Parathyroid adenoma (tissue), 2 donors: ENCODE measurements at regions not wholly inside any gene's neighbourhood (a gene's known extent, or its start where the extent isn't known, plus 50 kb on each side); places are given as distances from the start of the nearest gene placed in this dataset.
A peak's percentile ranks its signal among the peaks of the same experiment; 100 is the strongest.

Experiments
- H2AFZ ChIP-seq: fragments of 300-600 bp; sonication (generic); one replicate; pipeline ENCODE4 v1.7.0; 2017; ENCODE audit warnings: antibody characterized with exemption, mild to moderate bottlenecking
- H3K27ac ChIP-seq: fragments of 300-600 bp; sonication (generic); one replicate; pipeline ENCODE4 v1.7.0; 2017
- H3K27me3 ChIP-seq: fragments of 300-600 bp; sonication (generic); one replicate; pipeline ENCODE4 v1.7.0; 2017; ENCODE audit warnings: low read length; ENCODE audit not compliant: control insufficient read depth, insufficient read depth
- H3K36me3 ChIP-seq: fragments of 300-600 bp; sonication (generic); one replicate; pipeline ENCODE4 v1.7.0; 2017; ENCODE audit warnings: low read length; ENCODE audit not compliant: control insufficient read depth, insufficient read depth
- H3K4me1 ChIP-seq: fragments of 300-600 bp; sonication (generic); one replicate; pipeline ENCODE4 v1.7.0; 2017; ENCODE audit warnings: control low read depth
- H3K4me2 ChIP-seq: fragments of 300-600 bp; sonication (generic); one replicate; pipeline ENCODE4 v1.7.0; 2017; ENCODE audit warnings: low read length
- H3K4me3 ChIP-seq: fragments of 300-600 bp; sonication (generic); one replicate; pipeline ENCODE4 v1.7.0; 2017; ENCODE audit warnings: low read depth, low read length
- H3K79me2 ChIP-seq: fragments of 300-600 bp; sonication (generic); one replicate; pipeline ENCODE4 v1.7.0; 2017; ENCODE audit warnings: control low read depth
- H3K9ac ChIP-seq: fragments of 300-600 bp; sonication (generic); one replicate; pipeline ENCODE4 v1.7.0; 2017; ENCODE audit warnings: mild to moderate bottlenecking
- H3K9me3 ChIP-seq: fragments of 300-600 bp; sonication (generic); one replicate; pipeline ENCODE4 v1.7.0; 2017; ENCODE audit warnings: low read length; ENCODE audit not compliant: control insufficient read depth
- TF ChIP-seq, protein P1 (sequence below): fragments of 300-600 bp; sonication (generic); IDR thresholded peaks from one replicate; pipeline ENCODE4 v1.7.0; 2017; ENCODE audit warnings: antibody characterized with exemption, mild to moderate bottlenecking
- donor health status: primary hyperparathyroidism.

DNA sequence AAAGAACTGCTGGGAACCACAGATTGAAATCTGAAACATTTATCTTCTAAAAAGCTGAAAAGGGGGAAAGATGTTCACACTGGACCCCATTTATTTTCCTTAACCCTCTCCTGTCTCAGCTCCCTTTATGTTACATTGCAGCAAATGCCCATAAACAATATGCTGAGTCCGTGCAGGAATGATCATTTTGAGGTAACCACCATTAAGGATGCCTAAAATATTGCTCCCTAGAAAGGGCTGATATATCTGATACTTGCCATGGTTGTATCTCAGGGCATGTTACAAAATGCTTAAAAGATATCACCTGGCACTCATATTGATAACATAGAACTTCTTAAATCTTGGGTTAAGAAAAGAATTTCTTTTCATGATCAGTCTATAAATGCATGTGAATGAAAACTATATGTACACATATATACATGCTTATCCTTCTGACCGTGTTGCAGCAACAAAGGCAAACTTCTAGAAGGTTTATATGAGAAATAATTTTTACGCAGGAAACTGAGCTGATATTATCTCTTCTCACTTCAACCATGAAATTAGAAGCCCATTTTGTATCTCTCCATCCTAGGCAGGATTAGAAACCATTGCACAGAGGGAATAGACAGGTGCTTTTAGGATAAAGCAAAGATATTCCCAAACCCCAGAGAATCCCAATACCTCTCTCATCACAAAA, 362.7 kb upstream of the SLC30A5 start:
- Histone ChIP-seq H3K9ac (no peak overlapping the region), H2AFZ (peak overlapping the region; percentile 34), H3K9me3 (no peaks in the 10 kb centered on the region), H3K4me3 (no peak overlapping the region), H3K4me2 (peak overlapping the region; percentile 50), H3K4me1 (peaks cover 23% of the 10 kb centered on the region), H3K27me3 (no peaks in the 10 kb centered on the region), H3K79me2 (no peaks in the 10 kb centered on the region), H3K36me3 (no peaks in the 10 kb centered on the region), H3K27ac (peak overlapping the region; percentile 85)
- TF ChIP-seq, protein P1, sequence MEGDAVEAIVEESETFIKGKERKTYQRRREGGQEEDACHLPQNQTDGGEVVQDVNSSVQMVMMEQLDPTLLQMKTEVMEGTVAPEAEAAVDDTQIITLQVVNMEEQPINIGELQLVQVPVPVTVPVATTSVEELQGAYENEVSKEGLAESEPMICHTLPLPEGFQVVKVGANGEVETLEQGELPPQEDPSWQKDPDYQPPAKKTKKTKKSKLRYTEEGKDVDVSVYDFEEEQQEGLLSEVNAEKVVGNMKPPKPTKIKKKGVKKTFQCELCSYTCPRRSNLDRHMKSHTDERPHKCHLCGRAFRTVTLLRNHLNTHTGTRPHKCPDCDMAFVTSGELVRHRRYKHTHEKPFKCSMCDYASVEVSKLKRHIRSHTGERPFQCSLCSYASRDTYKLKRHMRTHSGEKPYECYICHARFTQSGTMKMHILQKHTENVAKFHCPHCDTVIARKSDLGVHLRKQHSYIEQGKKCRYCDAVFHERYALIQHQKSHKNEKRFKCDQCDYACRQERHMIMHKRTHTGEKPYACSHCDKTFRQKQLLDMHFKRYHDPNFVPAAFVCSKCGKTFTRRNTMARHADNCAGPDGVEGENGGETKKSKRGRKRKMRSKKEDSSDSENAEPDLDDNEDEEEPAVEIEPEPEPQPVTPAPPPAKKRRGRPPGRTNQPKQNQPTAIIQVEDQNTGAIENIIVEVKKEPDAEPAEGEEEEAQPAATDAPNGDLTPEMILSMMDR: peak; percentile 2

DNA sequence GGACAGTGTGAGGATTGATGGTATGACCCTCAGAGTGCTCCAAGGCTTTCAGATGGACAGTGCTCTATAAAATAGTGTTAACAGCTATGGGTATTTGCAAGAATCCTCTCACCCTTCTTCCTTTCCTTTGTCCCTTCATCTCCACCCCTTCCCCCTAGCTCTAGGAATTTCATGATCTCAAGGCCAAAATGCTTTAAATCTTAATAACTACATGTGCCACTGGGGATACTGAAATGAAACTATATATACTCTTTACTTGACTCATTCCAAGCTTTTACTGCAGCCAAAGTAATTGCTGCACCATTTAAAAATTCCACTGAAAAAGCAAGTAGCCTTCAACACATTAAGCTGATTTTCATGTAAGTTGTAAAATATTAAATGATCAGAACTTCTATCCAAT, 361.6 kb upstream of the SLC30A5 start:
- Histone ChIP-seq H3K4me1 (peaks cover 31% of the 10 kb centered on the region), H3K4me3 (no peak overlapping the region), H3K4me2 (no peak overlapping the region), H3K36me3 (no peaks in the 10 kb centered on the region), H3K79me2 (no peaks in the 10 kb centered on the region), H3K9ac (no peak overlapping the region), H3K27me3 (no peaks in the 10 kb centered on the region), H3K27ac (no peak overlapping the region), H2AFZ (peak overlapping the region; percentile 41), H3K9me3 (no peaks in the 10 kb centered on the region)
- TF ChIP-seq, protein P1: no peak

DNA sequence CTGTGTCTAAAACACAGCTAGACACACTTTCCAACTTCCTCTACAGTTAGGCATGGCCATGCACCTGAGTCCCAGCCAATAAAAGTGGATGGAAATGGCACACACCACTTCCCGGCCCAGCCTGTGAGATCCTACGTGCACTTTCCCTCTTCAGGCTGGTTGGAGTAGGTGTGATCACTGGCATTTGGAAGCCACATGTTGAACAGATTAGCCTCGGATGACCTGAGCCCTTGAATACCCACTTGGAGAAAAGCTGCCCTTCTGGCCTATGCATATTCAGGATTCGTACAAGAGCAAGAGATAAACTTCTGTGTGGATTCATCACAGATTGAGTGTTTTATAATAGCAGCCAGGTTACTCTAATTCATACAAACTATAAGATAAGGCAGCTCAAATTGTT, 359.0 kb upstream of the SLC30A5 start:
- Histone ChIP-seq H2AFZ (peak overlapping the region; percentile 51), H3K4me1 (peaks cover 50% of the 10 kb centered on the region), H3K9me3 (no peaks in the 10 kb centered on the region), H3K4me3 (no peak overlapping the region), H3K36me3 (no peaks in the 10 kb centered on the region), H3K79me2 (no peaks in the 10 kb centered on the region), H3K4me2 (no peak overlapping the region), H3K9ac (no peak overlapping the region), H3K27ac (no peak overlapping the region), H3K27me3 (no peaks in the 10 kb centered on the region)
- TF ChIP-seq, protein P1: no peak

DNA sequence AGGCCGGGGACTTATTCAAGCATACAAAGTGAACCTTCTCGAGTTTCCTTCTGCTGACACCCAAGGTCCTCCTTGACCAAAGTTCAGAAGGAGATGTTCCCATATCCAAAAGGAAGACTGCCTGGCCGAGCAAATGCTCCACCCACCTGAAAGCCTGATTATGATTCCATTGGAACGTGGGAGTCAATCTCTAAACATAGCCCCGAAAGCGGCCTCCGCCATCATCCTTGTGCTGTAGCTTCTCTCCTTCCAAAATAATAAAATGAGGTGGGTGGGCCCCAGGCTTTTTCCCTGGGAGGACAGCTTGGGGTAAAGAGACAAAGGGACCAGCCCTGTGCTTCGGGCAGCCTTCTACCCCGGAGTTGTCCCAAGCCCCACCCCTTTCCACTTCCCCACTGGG, 355.6 kb upstream of the SLC30A5 start:
- Histone ChIP-seq H3K27ac (peak overlapping the region; percentile 57), H3K36me3 (no peaks in the 10 kb centered on the region), H3K79me2 (no peaks in the 10 kb centered on the region), H3K27me3 (no peaks in the 10 kb centered on the region), H3K9ac (no peak overlapping the region), H3K9me3 (no peaks in the 10 kb centered on the region), H3K4me1 (peaks cover 50% of the 10 kb centered on the region), H3K4me2 (no peak overlapping the region), H3K4me3 (no peak overlapping the region), H2AFZ (peak overlapping the region; percentile 35)
- TF ChIP-seq, protein P1: no peak

DNA sequence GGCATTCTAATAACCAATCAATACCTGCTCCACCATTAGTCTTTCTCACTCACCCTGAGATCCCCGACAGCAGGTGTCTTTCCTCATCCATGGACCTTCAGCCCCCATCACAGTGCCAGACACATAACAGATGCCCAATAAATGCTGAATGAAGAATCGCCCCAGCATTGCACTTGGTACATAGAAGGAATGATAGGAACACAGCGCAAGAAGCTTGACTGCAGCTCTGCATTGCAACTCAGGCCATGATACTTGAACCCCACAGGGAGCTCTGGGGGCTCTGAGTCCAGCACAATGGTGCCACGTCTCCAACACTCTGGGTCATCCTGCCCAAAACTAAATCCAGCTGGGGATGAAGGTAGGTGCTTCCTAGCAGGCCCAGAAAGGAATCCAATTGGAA, 355.0 kb upstream of the SLC30A5 start:
- peak overlapping the region; percentile 57 for H3K27ac ChIP-seq
- no peak overlapping the region for H3K4me3 ChIP-seq
- no peak overlapping the region for H2AFZ ChIP-seq
- no peaks in the 10 kb centered on the region for H3K79me2 ChIP-seq
- no peak overlapping the region for H3K4me2 ChIP-seq
- TF ChIP-seq, protein P1: no peak
- no peaks in the 10 kb centered on the region for H3K36me3 ChIP-seq
- H3K27me3 ChIP-seq: no peaks in the 10 kb centered on the region
- H3K9ac ChIP-seq: no peak overlapping the region
- no peaks in the 10 kb centered on the region for H3K9me3 ChIP-seq
- H3K4me1 ChIP-seq: peaks cover 55% of the 10 kb centered on the region
